ENCODE measurements at regions not wholly inside any gene's neighbourhood (a gene's known extent, or its start where the extent isn't known, plus 50 kb on each side); places are given as distances from the start of the nearest gene placed in this dataset.
A peak's percentile ranks its signal among the peaks of the same experiment; 100 is the strongest.

DNA sequence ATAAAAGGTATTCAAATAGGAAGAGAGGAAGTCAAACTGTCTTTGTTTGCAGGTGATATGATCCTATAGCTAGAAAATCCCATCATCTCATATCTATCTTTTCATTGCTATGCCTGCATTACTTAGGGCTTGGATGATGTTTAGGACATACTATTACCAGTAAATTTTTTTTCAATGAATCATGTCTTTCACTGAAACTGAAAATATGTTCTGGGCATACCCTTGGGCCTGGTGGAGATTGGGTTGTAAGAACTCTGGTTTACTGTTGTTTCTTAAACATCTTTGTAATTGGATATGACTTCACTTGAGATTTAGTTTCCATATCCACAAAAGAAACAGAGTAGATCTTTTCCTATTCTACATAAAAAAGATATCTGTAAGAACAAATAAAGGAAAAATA, 502.2 kb upstream of the PRMT6 start:
- POLR2A ChIA-PET: no interaction called here
- H3K79me2 ChIP-seq (ENCODE audit: control insufficient read depth, insufficient read depth, low read length): no peaks in the 10 kb centered on the region
- no TSS peak for BruUV-seq (replicated peaks)

GRCh38 chr1:106555571-106555970, 500.9 kb upstream of the PRMT6 start:
- BruUV-seq (replicated peaks): no TSS peak
- no peak overlapping the region for H3K9ac ChIP-seq (ENCODE audit: control insufficient read depth, insufficient read depth, low read length)
- ChIA-PET POLR2A (no interaction called here), CTCF (no interaction called here), SMC1A (ENCODE audit: uncharacterized antibody, unreplicated experiment) (no interaction called here), RAD21 (ENCODE audit: unreplicated experiment) (no interaction called here)
- no peak overlapping the region for H3K4me3 ChIP-seq
- DNase-seq (ENCODE audit: low read depth, low spot score): no peak
- WGBS (ENCODE audit: insufficient coverage, insufficient replicate concordance, low lambda C conversion rate, missing lambda C conversion rate): 0% methylated on average over 1 of the region's 1 CpG
- H3K36me3 ChIP-seq (ENCODE audit: control insufficient read depth in 2 of 2, insufficient read depth in 2 of 2, low read length in 1 of 2): no peaks in the 10 kb centered on the region
- no peaks in the 10 kb centered on the region for H3K27me3 ChIP-seq (replicated peaks in 1 of 2; ENCODE audit: control insufficient read depth in 2 of 2, insufficient read depth in 2 of 2, low read length in 1 of 2)
- intact Hi-C loops (cut with micrococcal nuclease; ENCODE audit: unreplicated experiment): no loop called here
- no peak for FAIRE-seq
- no peaks in the 10 kb centered on the region for H3K4me1 ChIP-seq (ENCODE audit: control insufficient read depth, insufficient read depth, low read length)
- no peaks in the 10 kb centered on the region for H4K20me1 ChIP-seq (ENCODE audit: control insufficient read depth, insufficient read depth)
- no peak overlapping the region for H2AFZ ChIP-seq (ENCODE audit: control insufficient read depth, low read depth, low read length)
- no peak overlapping the region for H3K4me2 ChIP-seq (ENCODE audit: control insufficient read depth, insufficient read depth)
- no peaks in the 10 kb centered on the region for H3K9me3 ChIP-seq (replicated peaks; ENCODE audit: control insufficient read depth, insufficient read depth, low read length)
- in situ Hi-C loops (cut with MboI): no loop called here
- TF ChIP-seq EED (IDR thresholded peaks at IDR 0.05; ENCODE audit: low read depth): no peak
- TF ChIP-seq ETV6 (conservative IDR thresholded peaks at IDR 0.05 in 1 of 2, IDR thresholded peaks at IDR 0.05 in 1 of 2; ENCODE audit: borderline replicate concordance in 1 of 2, low read depth in 1 of 2): peak in 1 of 2 experiments; percentile 31; a peak in 1 of 4 replicates
- no peaks in the 10 kb centered on the region for H3K79me2 ChIP-seq (ENCODE audit: control insufficient read depth, insufficient read depth, low read length)
- no peak overlapping the region for H3K27ac ChIP-seq (ENCODE audit: control insufficient read depth, insufficient read depth)
- no peak for ATAC-seq

More for the DNA sequence above, 502.2 kb upstream of the PRMT6 start:
- Histone ChIP-seq H3K9me3 (replicated peaks; ENCODE audit: control insufficient read depth, insufficient read depth, low read length) (no peaks in the 10 kb centered on the region), H2AFZ (ENCODE audit: control insufficient read depth, low read depth, low read length) (no peak overlapping the region), H3K4me3 (no peak overlapping the region), H4K20me1 (ENCODE audit: control insufficient read depth, insufficient read depth) (no peaks in the 10 kb centered on the region), H3K27ac (ENCODE audit: control insufficient read depth, insufficient read depth) (no peak overlapping the region), H3K4me1 (ENCODE audit: control insufficient read depth, insufficient read depth, low read length) (no peaks in the 10 kb centered on the region), H3K27me3 (replicated peaks in 1 of 2; ENCODE audit: control insufficient read depth in 2 of 2, insufficient read depth in 2 of 2, low read length in 1 of 2) (no peaks in the 10 kb centered on the region), H3K9ac (ENCODE audit: control insufficient read depth, insufficient read depth, low read length) (no peak overlapping the region), H3K36me3 (ENCODE audit: control insufficient read depth in 2 of 2, insufficient read depth in 2 of 2, low read length in 1 of 2) (no peaks in the 10 kb centered on the region), H3K4me2 (ENCODE audit: control insufficient read depth, insufficient read depth) (no peak overlapping the region)
- no peak for FAIRE-seq
- ChIA-PET RAD21 (ENCODE audit: unreplicated experiment) (no interaction called here), SMC1A (ENCODE audit: uncharacterized antibody, unreplicated experiment) (no interaction called here), CTCF (no interaction called here)
- no peak for TF ChIP-seq ZNF384 (IDR thresholded peaks at IDR 0.05; ENCODE audit: borderline replicate concordance, low read depth, low read length)
- TF ChIP-seq ETV6 (conservative IDR thresholded peaks at IDR 0.05 in 1 of 2, IDR thresholded peaks at IDR 0.05 in 1 of 2; ENCODE audit: borderline replicate concordance in 1 of 2, low read depth in 1 of 2): 0 out of 4 replicates have a peak, but pooled peaks of 1 of the 2 experiments have one; percentile 17
- no peak for TF ChIP-seq NFYA (IDR thresholded peaks at IDR 0.05; ENCODE audit: borderline replicate concordance, low read depth, low read length)
- no peak for TF ChIP-seq IRF3 (IDR thresholded peaks at IDR 0.05)
- no peak for TF ChIP-seq EP300 (IDR thresholded peaks at IDR 0.05; ENCODE audit: borderline replicate concordance in 1 of 2, control insufficient read depth in 1 of 2, low read depth in 2 of 2, low read length in 2 of 2)
- TF ChIP-seq ZNF24 (IDR thresholded peaks at IDR 0.05): no peak
- ATAC-seq: no peak
- intact Hi-C loops (cut with micrococcal nuclease; ENCODE audit: unreplicated experiment): no loop called here
- no peak for DNase-seq (ENCODE audit: low read depth, low spot score)
- in situ Hi-C loops (cut with MboI): no loop called here

All from GM12878 (cell line).